GM19438 (cell line): ENCODE measurements at regions not wholly inside any gene's neighbourhood (a gene's known extent, or its start where the extent isn't known, plus 50 kb on each side); places are given as distances from the start of the nearest gene placed in this dataset.
"Not testable (repeated sequence)": the region's sequence is repeated elsewhere in the genome, so short reads cannot be mapped to it uniquely, and the experiment has no call there.

ENCODE experiments used
- ATAC-seq: cut with Tn5 transposase; IDR thresholded peaks from one replicate; pipeline ENCODE4 v1.9.1; 2021; ENCODE audit warnings: low read depth; ENCODE audit not compliant: unreplicated experiment

- ATAC-seq = no peak
Measured at GRCh38 chr2:228798458-228799207, 472.5 kb downstream of the PID1 start.

GRCh38 chr2:228796386-228796785 is 474.7 kb downstream of the PID1 start:
- ATAC-seq = no peak

DNA sequence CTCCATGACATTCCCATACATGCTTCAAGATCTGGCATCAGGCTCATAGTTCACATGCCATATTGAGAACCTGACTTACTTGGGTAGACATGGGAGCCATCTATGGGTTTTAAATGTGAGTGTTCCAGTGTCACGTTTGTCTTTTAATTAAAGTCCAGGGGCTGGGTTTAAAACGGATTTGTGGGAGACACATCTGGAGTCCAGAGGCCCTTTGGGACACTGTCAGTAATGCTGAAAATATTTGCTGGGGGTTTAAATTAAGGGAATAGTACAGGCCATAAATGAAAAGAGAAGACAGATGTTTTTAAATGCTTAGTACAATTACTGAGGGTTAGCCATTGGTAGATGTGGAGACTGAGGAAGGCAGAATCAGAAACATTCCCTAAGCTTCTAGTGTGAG is 478.0 kb downstream of the PID1 start:
- ATAC-seq = no peak

DNA sequence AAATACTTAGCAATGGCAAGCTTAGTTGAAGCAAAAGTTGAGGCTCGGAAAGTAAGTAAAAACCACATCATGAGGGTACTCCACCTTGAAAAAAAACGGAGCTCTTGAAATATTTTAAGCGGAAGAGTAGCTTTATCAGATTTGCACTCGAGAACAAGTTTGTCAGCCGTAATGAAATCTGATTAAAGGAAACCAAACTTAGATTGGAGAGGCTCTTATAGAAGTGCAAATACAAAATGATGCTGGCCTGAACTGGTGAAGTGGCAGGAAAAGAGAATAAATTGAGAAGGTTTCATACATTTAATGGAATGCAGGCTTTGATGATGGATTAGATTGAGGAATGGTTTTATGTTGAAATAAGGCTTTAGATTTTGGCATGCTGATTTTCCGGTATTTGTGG is 484.2 kb downstream of the PID1 start:
- ATAC-seq = no peak

- ATAC-seq = no peak
Measured at GRCh38 chr2:228782281-228782680, 488.8 kb downstream of the PID1 start.

DNA sequence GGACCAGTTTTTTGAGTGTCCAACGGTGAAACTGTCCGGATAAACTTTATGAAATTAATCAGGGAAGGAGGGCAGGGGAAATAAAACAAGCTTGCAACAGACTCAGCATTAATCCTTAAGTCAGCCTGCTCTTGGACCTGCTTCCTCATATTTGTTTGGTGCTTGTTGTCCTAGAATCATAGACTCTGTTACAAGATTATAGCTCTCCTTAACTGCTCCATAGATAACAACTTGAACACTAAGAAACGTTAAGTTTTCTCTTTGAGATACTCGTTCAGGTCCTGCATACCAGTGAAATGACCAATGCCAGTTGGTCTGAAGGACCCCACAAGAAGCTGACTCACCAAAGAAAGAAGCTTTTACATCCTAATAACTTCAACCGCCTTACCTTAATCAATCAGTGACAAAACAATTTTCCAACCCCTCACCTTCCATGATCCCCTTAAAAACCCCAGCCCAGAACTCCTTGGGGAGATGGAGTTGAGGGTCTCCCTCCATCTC is 493.2 kb downstream of the PID1 start:
- no peak for ATAC-seq

DNA sequence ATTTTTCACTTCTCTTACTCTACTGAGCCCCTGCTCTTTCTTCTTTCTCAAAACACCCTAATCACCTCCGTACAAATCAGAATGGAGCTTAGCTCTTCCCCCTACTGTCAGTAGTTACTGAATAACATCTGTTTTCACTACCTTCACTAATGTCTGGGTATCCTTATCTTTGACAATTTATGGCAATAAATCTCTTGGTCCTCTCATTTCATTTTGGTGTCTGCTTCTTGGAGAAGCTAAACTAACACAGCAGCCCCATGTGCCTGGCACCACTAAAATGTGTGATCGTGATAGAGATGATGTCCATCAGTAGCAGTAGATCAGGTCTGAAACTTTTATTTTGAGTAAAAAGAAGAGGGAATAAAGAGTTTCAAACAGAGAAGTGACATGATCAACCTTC is 496.5 kb downstream of the PID1 start:
- ATAC-seq = no peak

- ATAC-seq = no peak
Measured at GRCh38 chr2:228771774-228772173, 499.3 kb downstream of the PID1 start.

DNA sequence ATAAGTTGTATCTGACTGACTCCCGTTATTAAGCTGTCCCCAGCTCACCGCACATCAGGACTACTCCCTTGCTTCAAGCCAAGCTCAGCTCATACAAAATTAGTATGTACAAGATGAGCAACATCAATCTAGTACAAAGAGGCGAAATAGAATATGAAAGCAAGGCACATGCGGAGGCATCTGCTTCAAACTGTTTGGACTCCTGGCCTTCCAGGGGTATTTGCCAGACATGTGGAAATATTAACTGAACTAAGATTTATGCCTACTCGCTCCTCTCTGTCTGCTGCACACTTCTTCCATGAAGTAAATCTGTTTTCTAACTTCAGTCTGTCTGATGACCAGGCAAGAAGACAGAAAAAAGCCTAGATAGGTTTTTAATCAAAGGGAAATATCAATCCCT is 499.8 kb downstream of the PID1 start:
- ATAC-seq = no peak

DNA sequence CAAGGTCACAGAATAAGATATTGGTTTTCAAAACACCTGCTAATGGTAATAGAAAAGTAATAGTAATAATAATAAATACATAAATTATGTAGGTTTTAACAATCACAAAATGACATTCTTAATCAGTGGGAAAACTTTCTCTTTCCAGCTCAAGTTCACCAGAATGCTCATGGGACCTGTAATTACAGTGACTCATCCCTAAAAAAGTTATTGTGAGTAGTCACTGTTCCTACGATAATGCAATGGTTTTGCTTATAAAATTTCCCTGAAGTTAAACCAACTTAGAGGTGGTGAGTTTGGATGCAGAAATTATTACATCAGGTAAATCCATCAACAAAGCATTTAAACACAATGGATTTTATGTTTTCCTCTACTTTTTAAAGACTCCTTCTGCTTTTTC is 502.3 kb downstream of the PID1 start:
- no peak for ATAC-seq

DNA sequence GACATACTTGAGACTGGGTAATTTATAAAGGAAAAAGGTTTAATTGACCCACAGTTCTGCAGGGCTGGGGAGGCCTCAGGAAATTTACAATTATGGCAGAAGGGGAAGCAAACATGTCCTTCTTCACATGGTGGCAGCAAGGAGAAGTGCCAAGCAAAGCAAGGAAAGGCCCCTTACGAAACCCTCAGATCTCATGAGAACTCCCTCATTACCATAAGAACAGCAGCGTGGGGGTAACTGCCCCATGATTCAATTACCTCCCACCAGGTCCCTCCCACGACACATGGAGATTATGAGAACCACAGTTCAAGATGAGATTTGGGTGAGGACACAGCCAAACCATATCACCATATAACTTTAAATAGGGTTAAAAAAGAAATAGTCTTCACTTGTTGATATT is 502.9 kb downstream of the PID1 start:
- ATAC-seq = not testable (repeated sequence)

DNA sequence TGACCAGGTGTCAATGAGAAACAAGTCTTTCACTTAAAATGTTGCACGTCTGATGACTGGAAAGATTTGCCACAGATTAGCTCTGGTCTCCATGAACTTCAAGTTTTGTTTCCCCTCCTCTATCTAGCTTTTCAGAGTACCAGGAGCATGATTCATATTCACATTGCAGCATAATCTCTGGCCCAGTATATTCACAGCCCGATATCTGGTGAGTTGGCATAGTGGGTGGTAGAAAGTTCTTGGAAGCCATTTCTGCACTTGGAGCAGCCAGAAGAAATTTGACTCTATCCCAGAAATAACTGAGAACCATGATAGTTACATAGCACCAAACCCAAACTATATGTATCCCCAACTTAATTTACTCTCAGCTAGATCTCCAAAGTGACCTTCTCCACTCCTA is 503.9 kb downstream of the PID1 start:
- ATAC-seq = no peak

GRCh38 chr2:228763379-228763981 is 507.6 kb downstream of the PID1 start:
- no peak for ATAC-seq

DNA sequence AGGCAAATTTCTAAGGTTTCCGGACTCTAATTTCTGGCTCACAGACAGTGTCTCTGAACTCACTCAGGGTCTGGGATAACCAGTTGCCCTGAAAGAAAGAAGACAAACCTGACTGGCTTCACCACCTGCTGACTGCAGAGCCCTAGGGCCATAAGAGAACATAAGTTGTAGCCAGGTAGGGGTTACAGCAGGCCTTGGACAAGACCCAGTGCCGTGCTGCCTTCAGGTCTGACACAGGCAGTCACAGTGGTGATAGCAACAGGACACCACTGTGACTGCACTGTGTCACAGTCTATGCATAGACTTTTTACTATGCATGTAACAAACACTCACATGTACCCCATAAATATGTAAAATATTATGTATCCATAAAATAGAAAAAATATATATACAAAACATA is 508.5 kb downstream of the PID1 start:
- no peak for ATAC-seq

DNA sequence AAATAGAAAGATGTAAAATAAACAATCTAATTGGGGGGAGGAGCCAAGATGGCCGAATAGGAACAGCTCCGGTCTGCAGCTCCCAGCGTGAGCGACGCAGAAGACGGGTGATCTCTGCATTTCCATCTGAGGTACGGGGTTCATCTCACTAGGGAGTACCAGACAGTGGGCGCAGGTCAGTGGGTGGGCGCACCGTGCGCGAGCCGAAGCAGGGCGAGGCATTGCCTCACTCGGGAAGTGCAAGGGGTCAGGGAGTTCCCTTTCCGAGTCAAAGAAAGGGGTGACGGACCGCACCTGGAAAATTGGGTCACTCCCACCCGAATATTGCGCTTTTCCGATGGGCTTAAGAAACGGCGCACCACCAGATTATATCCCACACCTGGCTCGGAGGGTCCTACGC is 515.4 kb downstream of the PID1 start:
- ATAC-seq = not testable (repeated sequence)

DNA sequence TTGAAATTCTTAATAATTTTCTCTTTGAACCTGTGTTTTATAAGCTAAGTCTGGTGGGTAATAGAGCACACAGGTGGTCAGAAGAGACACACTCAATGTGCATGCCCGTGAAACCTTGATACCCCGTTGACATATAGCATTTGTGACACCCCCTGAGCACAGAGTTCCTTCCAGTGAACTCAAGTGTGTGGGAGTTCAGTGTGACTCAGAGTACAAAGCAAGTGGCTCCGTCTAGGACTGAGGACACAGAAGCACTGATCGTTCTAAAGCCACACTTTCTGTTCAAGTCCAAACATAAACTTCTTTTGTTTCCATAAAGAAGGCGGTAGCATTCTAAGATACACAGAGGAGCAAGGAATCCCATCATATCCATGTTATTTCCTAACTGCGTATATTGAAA is 523.6 kb downstream of the PID1 start:
- ATAC-seq = no peak

DNA sequence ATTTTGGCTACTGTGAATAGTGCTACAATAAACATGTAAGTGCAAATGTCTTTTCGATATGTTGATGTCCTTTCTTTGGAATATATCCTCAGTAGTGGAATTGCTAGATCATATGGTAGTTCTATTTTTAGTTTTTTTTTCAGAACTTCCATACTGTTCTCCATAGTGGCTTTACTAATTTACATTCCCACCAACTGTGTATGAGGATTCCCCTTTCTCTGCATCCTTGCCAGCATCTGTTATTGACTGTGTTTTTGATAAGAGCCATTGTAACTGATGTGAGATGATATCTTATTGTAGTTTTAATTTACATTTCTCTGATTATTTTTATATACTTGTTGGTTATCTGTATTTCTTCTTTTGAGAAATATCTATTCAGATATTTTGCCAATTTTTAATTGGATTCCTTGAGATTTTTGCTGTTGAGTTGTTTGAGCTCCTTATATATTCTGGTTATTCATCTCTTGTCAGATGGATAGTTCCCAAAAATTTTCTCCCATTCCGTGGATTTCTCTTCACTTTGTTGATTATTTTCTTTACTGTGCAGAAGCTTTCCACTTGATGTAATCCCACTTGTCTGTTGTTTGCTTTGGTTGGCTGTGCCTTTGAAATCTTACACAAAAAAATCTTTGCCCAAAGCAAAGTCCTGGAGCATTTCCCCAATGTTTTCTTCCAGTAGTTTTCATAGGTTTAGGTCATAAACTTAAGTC is 532.3 kb downstream of the PID1 start:
- no peak for ATAC-seq

DNA sequence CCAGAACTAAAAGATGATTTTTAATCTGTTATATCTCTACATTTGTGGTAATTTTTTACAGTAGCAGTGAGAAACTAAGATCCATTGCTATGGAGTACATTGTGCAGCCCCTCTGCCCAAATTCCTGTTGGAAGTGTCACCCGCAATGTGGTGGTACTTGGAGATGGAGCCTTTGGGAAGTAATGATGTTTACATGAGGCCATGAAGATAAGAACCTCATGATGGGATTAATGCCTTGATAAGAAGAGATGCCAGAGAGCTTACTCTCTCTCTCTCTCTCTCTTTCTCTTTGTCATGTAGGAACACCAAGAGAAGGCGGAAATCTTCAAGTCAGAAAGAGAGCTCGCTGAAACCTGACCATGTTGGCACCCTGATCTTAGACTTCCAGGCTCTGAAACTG is 535.4 kb downstream of the PID1 start:
- no peak for ATAC-seq

GRCh38 chr2:228731517-228731916 is 539.6 kb downstream of the PID1 start:
- no peak for ATAC-seq

GRCh38 chr2:228728961-228729360 is 542.1 kb downstream of the PID1 start:
- ATAC-seq = no peak

DNA sequence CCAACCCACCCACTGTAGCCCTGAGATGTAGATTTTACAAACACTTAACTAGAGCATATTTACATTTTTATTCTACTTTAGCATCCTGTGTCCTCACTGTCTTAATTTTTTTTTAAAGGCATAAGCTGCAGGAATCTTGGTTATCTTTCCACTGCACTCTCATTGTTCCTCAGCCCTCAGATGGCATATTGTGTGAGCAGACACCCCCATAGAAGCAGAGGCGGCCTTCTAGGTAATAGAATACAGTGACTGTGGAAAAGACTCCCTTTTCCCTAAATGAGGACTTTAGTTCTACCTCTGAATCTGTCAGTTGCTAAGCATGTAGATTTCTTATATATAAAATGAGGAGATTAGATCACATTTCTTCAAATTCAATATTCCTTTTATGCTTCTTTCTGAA is 543.5 kb upstream of the SPHKAP start:
- ATAC-seq = no peak

GRCh38 chr2:228723599-228723998 is 542.1 kb upstream of the SPHKAP start:
- ATAC-seq = no peak
